GM19328 (cell line): ENCODE measurements at regions not wholly inside any gene's neighbourhood (a gene's known extent, or its start where the extent isn't known, plus 50 kb on each side); places are given as distances from the start of the nearest gene placed in this dataset.

Source experiments
- ATAC-seq: cut with Tn5 transposase; IDR thresholded peaks from one replicate; pipeline ENCODE4 v1.9.1; 2021; ENCODE audit warnings: mild to moderate bottlenecking, moderate library complexity; ENCODE audit not compliant: unreplicated experiment

DNA sequence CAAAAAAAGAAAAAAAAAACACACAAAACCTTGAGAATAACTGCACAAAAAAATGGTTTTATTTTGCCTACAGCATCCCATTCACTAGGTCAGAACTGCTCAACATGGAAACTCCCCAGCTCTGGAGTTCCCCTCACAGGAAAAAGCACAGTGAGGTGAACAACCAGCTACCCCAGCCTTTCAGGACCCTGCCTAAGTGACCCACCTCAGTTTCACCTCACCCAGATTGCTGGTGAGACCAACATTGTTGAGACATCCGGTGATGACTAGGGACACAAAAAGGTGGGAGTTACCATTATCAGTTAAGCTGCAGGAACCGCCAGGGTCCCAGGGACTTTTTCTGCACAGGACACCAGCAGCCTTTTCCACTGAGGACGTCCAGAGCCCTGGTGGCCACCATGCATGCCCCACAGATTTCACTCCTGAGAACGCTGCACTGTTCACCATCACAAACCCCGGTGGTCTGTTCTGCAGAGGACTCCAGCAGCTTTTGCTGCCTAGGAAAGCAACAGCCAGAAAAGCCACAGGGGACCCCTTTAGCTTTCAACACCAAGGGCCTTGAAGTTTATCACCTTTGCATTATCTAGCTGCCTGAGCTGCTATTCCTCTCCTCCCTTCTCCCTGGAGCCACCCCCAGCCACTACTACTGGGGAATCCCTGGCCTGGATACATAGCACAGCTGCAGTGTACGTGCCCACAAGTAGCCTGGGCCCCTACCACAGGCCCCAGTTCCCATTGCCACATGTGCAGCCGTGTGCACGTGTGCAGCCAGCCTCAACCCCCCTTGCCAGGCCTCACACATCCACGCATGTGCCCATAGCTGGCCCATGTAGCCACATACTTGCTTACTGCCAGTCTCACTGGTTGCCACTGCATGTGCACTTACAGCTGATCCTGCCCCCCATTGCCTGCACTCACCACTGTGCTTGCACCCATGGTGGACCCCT, 62.5 kb upstream of the FAR2 start:
- ATAC-seq, result no peak

DNA sequence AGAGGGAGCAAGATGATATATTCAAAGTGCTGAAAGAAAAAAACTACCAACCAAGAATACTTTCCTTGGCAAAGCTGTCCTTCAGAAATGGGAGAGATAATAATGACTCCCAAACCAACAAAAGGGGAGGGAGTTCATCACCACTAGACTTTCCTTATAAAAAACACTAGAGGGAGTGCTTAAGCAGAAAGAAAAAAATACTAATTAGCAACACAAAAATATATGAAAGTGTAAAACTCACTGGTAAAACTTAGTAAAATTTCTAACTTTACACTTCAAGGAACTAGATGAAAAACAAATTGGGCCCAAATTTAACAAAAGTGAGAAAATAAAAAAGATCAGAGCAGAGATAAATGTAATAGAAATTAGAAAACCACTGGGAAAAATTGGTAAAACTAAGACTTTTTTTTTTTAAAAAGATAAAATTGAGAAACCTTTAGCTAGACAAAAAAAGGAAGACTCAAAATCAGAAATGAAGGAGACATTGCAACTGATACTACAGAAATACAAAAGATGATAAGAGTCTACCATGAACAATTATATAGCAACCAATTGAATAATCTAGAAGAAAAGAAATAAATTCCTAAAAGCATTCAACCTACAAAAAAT, 60.4 kb upstream of the FAR2 start:
- ATAC-seq, result no peak
